ENCODE measurements at regions not wholly inside any gene's neighbourhood (a gene's known extent, or its start where the extent isn't known, plus 50 kb on each side); places are given as distances from the start of the nearest gene placed in this dataset.

- intact Hi-C loops (cut with DNase I), result no loop called here
- H3K4me1 ChIP-seq (ENCODE audit: control insufficient read depth, insufficient read depth, low read length), result no peaks in the 10 kb centered on the region
These were observed 227.4 kb downstream of the C6orf118 start for GRCh38 chr6:165081944-165082532.

GRCh38 chr6:165077876-165078275 lies 231.5 kb downstream of the C6orf118 start:
- H3K4me1 ChIP-seq (ENCODE audit: control insufficient read depth, insufficient read depth, low read length), result no peaks in the 10 kb centered on the region
- no peak overlapping the region for H3K27ac ChIP-seq (ENCODE audit: low read length)
- DNase-seq (no peak), ATAC-seq (no peak)
- intact Hi-C loops (cut with DNase I), result no loop called here
- WGBS, result 90% methylated on average over 2 of the region's 2 CpGs
- no peak overlapping the region for H3K4me3 ChIP-seq (ENCODE audit: low read length)
- H3K9me3 ChIP-seq (ENCODE audit: control insufficient read depth, low read length), result no peaks in the 10 kb centered on the region
- no peaks in the 10 kb centered on the region for H3K27me3 ChIP-seq (ENCODE audit: control insufficient read depth, insufficient read depth)

More at GRCh38 chr6:165081944-165082532, 227.4 kb downstream of the C6orf118 start:
- no peak for ATAC-seq
- Histone ChIP-seq H3K9me3 (ENCODE audit: control insufficient read depth, low read length) (no peaks in the 10 kb centered on the region), H3K27me3 (ENCODE audit: control insufficient read depth, insufficient read depth) (no peaks in the 10 kb centered on the region), H3K4me3 (ENCODE audit: low read length) (no peak overlapping the region), H3K27ac (ENCODE audit: low read length) (no peak overlapping the region)
- DNase-seq, result no peak
- WGBS, result 53% methylated on average over 9 of the region's 9 CpGs

- no peak for DNase-seq
- no peak for ATAC-seq
- no peak overlapping the region for H3K27ac ChIP-seq (ENCODE audit: low read length)
- intact Hi-C loops (cut with DNase I), result no loop called here
- H3K27me3 ChIP-seq (ENCODE audit: control insufficient read depth, insufficient read depth), result no peaks in the 10 kb centered on the region
- H3K9me3 ChIP-seq (ENCODE audit: control insufficient read depth, low read length), result no peaks in the 10 kb centered on the region
- H3K4me3 ChIP-seq (ENCODE audit: low read length), result no peak overlapping the region
- H3K4me1 ChIP-seq (ENCODE audit: control insufficient read depth, insufficient read depth, low read length), result no peaks in the 10 kb centered on the region
- 93% methylated on average over 4 of the region's 4 CpGs for WGBS
These were observed 237.5 kb downstream of the C6orf118 start for GRCh38 chr6:165071906-165072305.

- no peaks in the 10 kb centered on the region for H3K4me1 ChIP-seq (ENCODE audit: control insufficient read depth, insufficient read depth, low read length)
- WGBS, result 82% methylated on average over 3 of the region's 3 CpGs
- H3K27me3 ChIP-seq (ENCODE audit: control insufficient read depth, insufficient read depth), result no peaks in the 10 kb centered on the region
- H3K27ac ChIP-seq (ENCODE audit: low read length), result no peak overlapping the region
- intact Hi-C loops (cut with DNase I), result no loop called here
- DNase-seq (no peak), ATAC-seq (no peak)
- no peak overlapping the region for H3K4me3 ChIP-seq (ENCODE audit: low read length)
- no peaks in the 10 kb centered on the region for H3K9me3 ChIP-seq (ENCODE audit: control insufficient read depth, low read length)
These were observed 248.7 kb downstream of the C6orf118 start for GRCh38 chr6:165060720-165061119.

GRCh38 chr6:165059032-165059431 lies 250.4 kb downstream of the C6orf118 start:
- ATAC-seq (no peak), DNase-seq (no peak)
- Histone ChIP-seq H3K27ac (ENCODE audit: low read length) (no peak overlapping the region), H3K27me3 (ENCODE audit: control insufficient read depth, insufficient read depth) (no peaks in the 10 kb centered on the region), H3K9me3 (ENCODE audit: control insufficient read depth, low read length) (no peaks in the 10 kb centered on the region), H3K4me3 (ENCODE audit: low read length) (no peak overlapping the region), H3K4me1 (ENCODE audit: control insufficient read depth, insufficient read depth, low read length) (no peaks in the 10 kb centered on the region)
- 85% methylated on average over 3 of the region's 3 CpGs for WGBS
- intact Hi-C loops (cut with DNase I), result no loop called here

DNA sequence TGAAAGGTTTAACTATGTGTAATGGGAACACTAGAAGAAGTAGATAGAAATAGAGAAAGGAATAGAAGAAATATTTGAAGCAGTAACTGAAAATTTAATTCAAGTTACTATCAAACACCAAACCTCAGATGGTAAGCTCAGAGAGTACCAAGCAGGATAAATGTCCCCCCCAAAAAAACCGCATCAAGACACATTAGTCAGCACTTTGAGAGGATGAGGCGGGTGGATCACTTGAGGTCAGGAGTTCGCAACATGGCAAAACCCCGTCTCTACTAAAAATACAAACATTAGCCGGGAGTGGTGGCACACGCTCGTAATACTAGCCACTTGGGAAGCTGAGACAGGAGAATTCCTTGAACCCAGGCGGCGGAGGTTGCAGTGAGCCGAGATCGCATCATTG lies 253.1 kb downstream of the C6orf118 start:
- no peaks in the 10 kb centered on the region for H3K27me3 ChIP-seq (ENCODE audit: control insufficient read depth, insufficient read depth)
- H3K4me1 ChIP-seq (ENCODE audit: control insufficient read depth, insufficient read depth, low read length), result no peaks in the 10 kb centered on the region
- H3K4me3 ChIP-seq (ENCODE audit: low read length), result no peak overlapping the region
- DNase-seq (peak in 1 of 3 donors; percentile 32), ATAC-seq (no peak)
- 89% methylated on average over 11 of the region's 11 CpGs for WGBS
- no peaks in the 10 kb centered on the region for H3K9me3 ChIP-seq (ENCODE audit: control insufficient read depth, low read length)
- intact Hi-C loops (cut with DNase I), result no loop called here
- no peak overlapping the region for H3K27ac ChIP-seq (ENCODE audit: low read length)

- H3K27ac ChIP-seq (ENCODE audit: low read length), result no peak overlapping the region
- H3K9me3 ChIP-seq (ENCODE audit: control insufficient read depth, low read length), result no peaks in the 10 kb centered on the region
- intact Hi-C loops (cut with DNase I), result no loop called here
- no peaks in the 10 kb centered on the region for H3K4me1 ChIP-seq (ENCODE audit: control insufficient read depth, insufficient read depth, low read length)
- 69% methylated on average over 5 of the region's 5 CpGs for WGBS
- DNase-seq, result no peak
- ATAC-seq, result no peak
- H3K4me3 ChIP-seq (ENCODE audit: low read length), result no peak overlapping the region
- H3K27me3 ChIP-seq (ENCODE audit: control insufficient read depth, insufficient read depth), result no peaks in the 10 kb centered on the region
These were observed 254.2 kb downstream of the C6orf118 start for GRCh38 chr6:165055231-165055630.

- H3K9me3 ChIP-seq (ENCODE audit: control insufficient read depth, low read length), result no peaks in the 10 kb centered on the region
- WGBS, result 81% methylated on average over 10 of the region's 10 CpGs
- H3K27me3 ChIP-seq (ENCODE audit: control insufficient read depth, insufficient read depth), result no peaks in the 10 kb centered on the region
- intact Hi-C loops (cut with DNase I), result no loop called here
- no peaks in the 10 kb centered on the region for H3K4me1 ChIP-seq (ENCODE audit: control insufficient read depth, insufficient read depth, low read length)
- H3K27ac ChIP-seq (ENCODE audit: low read length), result no peak overlapping the region
- no peak overlapping the region for H3K4me3 ChIP-seq (ENCODE audit: low read length)
- no peak for DNase-seq
- no peak for ATAC-seq
These were observed 256.6 kb downstream of the C6orf118 start for GRCh38 chr6:165052561-165053480.

DNA sequence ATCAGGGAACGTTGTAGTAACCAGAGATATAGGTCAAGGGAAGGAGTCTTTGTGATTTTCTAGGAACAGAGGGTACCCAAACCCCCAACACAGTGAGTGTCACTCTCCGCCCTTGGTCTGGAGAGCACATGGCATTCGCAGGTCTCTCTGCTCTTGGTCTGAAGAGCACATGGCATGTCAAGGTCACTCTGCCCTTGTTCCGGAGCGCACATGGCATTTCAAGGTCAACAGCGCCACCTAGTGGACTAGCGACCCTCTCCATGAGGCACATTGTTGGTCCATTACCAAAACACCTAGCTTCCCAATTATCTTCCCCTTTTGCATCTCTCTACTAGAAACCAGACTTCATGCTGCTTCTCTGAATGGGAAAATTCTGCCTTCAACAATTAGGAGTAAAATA lies 260.0 kb downstream of the C6orf118 start:
- Histone ChIP-seq H3K4me3 (ENCODE audit: low read length) (no peak overlapping the region), H3K9me3 (ENCODE audit: control insufficient read depth, low read length) (no peaks in the 10 kb centered on the region), H3K27me3 (ENCODE audit: control insufficient read depth, insufficient read depth) (no peaks in the 10 kb centered on the region), H3K27ac (ENCODE audit: low read length) (no peak overlapping the region), H3K4me1 (ENCODE audit: control insufficient read depth, insufficient read depth, low read length) (no peaks in the 10 kb centered on the region)
- intact Hi-C loops (cut with DNase I), result no loop called here
- ATAC-seq (no peak), DNase-seq (peak in 1 of 3 donors; percentile 45)
- 30% methylated on average over 7 of the region's 7 CpGs for WGBS

DNA sequence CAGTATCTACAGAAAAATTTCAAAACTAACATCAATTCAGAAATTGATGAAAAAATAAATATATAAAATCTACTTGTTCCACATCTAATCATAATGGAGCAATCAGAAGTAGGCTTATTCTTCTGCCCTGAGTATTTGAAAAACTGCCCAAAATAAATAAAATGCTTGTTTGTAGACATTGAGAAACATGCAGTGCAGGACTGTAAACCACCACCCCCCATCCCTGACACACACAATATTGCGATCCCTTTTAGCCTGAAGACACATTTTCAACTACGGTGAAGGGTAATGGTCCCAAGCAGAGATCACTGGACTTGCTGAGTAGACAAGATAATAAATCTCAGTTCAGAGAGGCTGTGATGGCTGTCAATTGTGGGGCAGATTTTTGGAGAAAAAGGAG lies 261.5 kb downstream of the C6orf118 start:
- Histone ChIP-seq H3K27me3 (ENCODE audit: control insufficient read depth, insufficient read depth) (no peaks in the 10 kb centered on the region), H3K27ac (ENCODE audit: low read length) (no peak overlapping the region), H3K4me3 (ENCODE audit: low read length) (no peak overlapping the region), H3K9me3 (ENCODE audit: control insufficient read depth, low read length) (no peaks in the 10 kb centered on the region), H3K4me1 (ENCODE audit: control insufficient read depth, insufficient read depth, low read length) (no peaks in the 10 kb centered on the region)
- intact Hi-C loops (cut with DNase I), result no loop called here
- 89% methylated on average over 2 of the region's 2 CpGs for WGBS
- ATAC-seq (no peak), DNase-seq (no peak)

DNA sequence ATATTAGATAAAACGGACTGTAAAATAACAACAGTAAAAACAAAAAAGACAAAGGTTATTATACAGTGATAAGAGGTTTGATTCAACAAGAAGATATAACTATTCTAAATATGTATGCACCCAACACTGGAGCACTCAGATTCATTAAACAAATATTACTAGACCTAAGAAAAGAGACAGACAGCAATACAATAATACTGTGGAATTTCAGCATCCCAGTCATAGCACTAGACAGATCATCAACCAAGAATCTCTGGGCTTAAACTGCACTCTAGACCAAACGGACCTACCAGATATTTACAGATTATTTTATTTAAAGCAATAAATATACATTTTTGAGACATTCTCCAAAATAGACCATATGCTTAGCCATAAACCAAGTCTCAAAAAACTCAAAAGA lies 263.8 kb downstream of the C6orf118 start:
- intact Hi-C loops (cut with DNase I), result no loop called here
- H3K27ac ChIP-seq (ENCODE audit: low read length), result no peak overlapping the region
- no peaks in the 10 kb centered on the region for H3K27me3 ChIP-seq (ENCODE audit: control insufficient read depth, insufficient read depth)
- DNase-seq (no peak), ATAC-seq (no peak)
- H3K9me3 ChIP-seq (ENCODE audit: control insufficient read depth, low read length), result no peaks in the 10 kb centered on the region
- 58% methylated on average over 2 of the region's 2 CpGs for WGBS
- H3K4me3 ChIP-seq (ENCODE audit: low read length), result no peak overlapping the region
- no peaks in the 10 kb centered on the region for H3K4me1 ChIP-seq (ENCODE audit: control insufficient read depth, insufficient read depth, low read length)

Measured in right cardiac atrium (tissue), 5 donors.